ENCODE measurements at regions not wholly inside any gene's neighbourhood (a gene's known extent, or its start where the extent isn't known, plus 50 kb on each side); places are given as distances from the start of the nearest gene placed in this dataset.

- TF ChIP-seq EP300 (IDR thresholded peaks at IDR 0.05; ENCODE audit: borderline replicate concordance): no peak
- TF ChIP-seq REST (IDR thresholded peaks at IDR 0.05; ENCODE audit: low read depth): no peak
Observed at GRCh38 chr18:47550611-47551010, 299.2 kb upstream of the SKOR2 start.
